HG02973 (cell line): ENCODE measurements at regions not wholly inside any gene's neighbourhood (a gene's known extent, or its start where the extent isn't known, plus 50 kb on each side); places are given as distances from the start of the nearest gene placed in this dataset.
"Not testable (repeated sequence)": the region's sequence is repeated elsewhere in the genome, so short reads cannot be mapped to it uniquely, and the experiment has no call there.

ENCODE experiments used
- ATAC-seq: cut with Tn5 transposase; IDR thresholded peaks from one replicate; pipeline ENCODE4 v1.9.1; 2021; ENCODE audit warnings: moderate library complexity; ENCODE audit not compliant: unreplicated experiment

- no peak for ATAC-seq
Measured at GRCh38 chr3:5583920-5584319, 396.4 kb downstream of the EDEM1 start.

- ATAC-seq, result no peak
Measured at GRCh38 chr3:5585085-5585484, 397.6 kb downstream of the EDEM1 start.

GRCh38 chr3:5606884-5607472, 419.5 kb downstream of the EDEM1 start:
- no peak for ATAC-seq

GRCh38 chr3:5607581-5607980, 420.1 kb downstream of the EDEM1 start:
- no peak for ATAC-seq

GRCh38 chr3:5608971-5609370, 421.5 kb downstream of the EDEM1 start:
- not testable (repeated sequence) for ATAC-seq

GRCh38 chr3:5613599-5613998, 426.1 kb downstream of the EDEM1 start:
- no peak for ATAC-seq

- no peak for ATAC-seq
Measured at GRCh38 chr3:5616873-5617272, 429.4 kb downstream of the EDEM1 start.

GRCh38 chr3:5618170-5618569, 430.7 kb downstream of the EDEM1 start:
- ATAC-seq, result no peak

- no peak for ATAC-seq
Measured at GRCh38 chr3:5630406-5630805, 442.9 kb downstream of the EDEM1 start.

GRCh38 chr3:5633960-5634359, 446.5 kb downstream of the EDEM1 start:
- ATAC-seq, result no peak

- no peak for ATAC-seq
Measured at GRCh38 chr3:5634411-5634810, 446.9 kb downstream of the EDEM1 start.

- no peak for ATAC-seq
Measured at GRCh38 chr3:5635746-5636145, 448.2 kb downstream of the EDEM1 start.

- ATAC-seq, result no peak
Measured at GRCh38 chr3:5638550-5638949, 451.0 kb downstream of the EDEM1 start.

GRCh38 chr3:5644773-5645670, 457.5 kb downstream of the EDEM1 start:
- no peak for ATAC-seq

- no peak for ATAC-seq
Measured at GRCh38 chr3:5645692-5646410, 458.3 kb downstream of the EDEM1 start.

GRCh38 chr3:5650303-5650702, 462.8 kb downstream of the EDEM1 start:
- no peak for ATAC-seq

GRCh38 chr3:5651351-5651750, 463.8 kb downstream of the EDEM1 start:
- ATAC-seq, result no peak

GRCh38 chr3:5653426-5654143, 466.1 kb downstream of the EDEM1 start:
- ATAC-seq, result no peak

GRCh38 chr3:5657106-5657505, 469.6 kb downstream of the EDEM1 start:
- no peak for ATAC-seq

GRCh38 chr3:5663601-5664000, 476.1 kb downstream of the EDEM1 start:
- no peak for ATAC-seq

- no peak for ATAC-seq
Measured at GRCh38 chr3:5666455-5666854, 478.9 kb downstream of the EDEM1 start.
